ENCODE measurements at regions not wholly inside any gene's neighbourhood (a gene's known extent, or its start where the extent isn't known, plus 50 kb on each side); places are given as distances from the start of the nearest gene placed in this dataset.

DNA sequence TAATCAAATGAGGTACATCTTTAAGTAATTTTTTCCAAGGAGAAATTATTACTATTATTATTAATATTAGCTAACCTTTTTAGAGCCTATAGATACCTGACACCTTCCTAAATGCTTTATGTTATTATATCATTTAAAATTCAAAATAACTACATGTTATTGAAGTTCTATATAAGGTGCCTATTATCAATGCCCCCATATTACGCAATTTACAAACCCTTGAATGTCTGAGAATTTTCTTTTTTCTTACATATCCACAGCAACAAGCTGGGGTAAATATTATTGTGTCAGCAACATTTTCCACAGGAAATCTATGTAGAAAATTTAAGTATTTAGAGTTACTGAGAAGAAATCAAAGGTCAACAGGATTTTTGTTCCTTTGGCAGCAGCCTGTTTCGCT, 327.3 kb downstream of the NXPE2 start:
- TF ChIP-seq POLR2A (IDR thresholded peaks at IDR 0.05): no peak
- TF ChIP-seq, protein P1, sequence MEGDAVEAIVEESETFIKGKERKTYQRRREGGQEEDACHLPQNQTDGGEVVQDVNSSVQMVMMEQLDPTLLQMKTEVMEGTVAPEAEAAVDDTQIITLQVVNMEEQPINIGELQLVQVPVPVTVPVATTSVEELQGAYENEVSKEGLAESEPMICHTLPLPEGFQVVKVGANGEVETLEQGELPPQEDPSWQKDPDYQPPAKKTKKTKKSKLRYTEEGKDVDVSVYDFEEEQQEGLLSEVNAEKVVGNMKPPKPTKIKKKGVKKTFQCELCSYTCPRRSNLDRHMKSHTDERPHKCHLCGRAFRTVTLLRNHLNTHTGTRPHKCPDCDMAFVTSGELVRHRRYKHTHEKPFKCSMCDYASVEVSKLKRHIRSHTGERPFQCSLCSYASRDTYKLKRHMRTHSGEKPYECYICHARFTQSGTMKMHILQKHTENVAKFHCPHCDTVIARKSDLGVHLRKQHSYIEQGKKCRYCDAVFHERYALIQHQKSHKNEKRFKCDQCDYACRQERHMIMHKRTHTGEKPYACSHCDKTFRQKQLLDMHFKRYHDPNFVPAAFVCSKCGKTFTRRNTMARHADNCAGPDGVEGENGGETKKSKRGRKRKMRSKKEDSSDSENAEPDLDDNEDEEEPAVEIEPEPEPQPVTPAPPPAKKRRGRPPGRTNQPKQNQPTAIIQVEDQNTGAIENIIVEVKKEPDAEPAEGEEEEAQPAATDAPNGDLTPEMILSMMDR (IDR thresholded peaks at IDR 0.05): no peak

All from adrenal gland (tissue), 5 donors.